NB4 (cell line): ENCODE measurements at regions not wholly inside any gene's neighbourhood (a gene's known extent, or its start where the extent isn't known, plus 50 kb on each side); places are given as distances from the start of the nearest gene placed in this dataset.

Source experiments
- CTCF ChIP-seq: IDR thresholded peaks from one replicate; pipeline ENCODE4 v1.5.1; 2012; ENCODE audit warnings: low read depth, low read length
- POLR2A ChIP-seq: IDR thresholded peaks from 2 replicates; pipeline ENCODE4 v1.6.1; 2011; ENCODE audit warnings: mild to moderate bottlenecking; ENCODE audit not compliant: insufficient read length; ENCODE audit errors: extremely low read depth

GRCh38 chr5:14061106-14061505 is 82.0 kb upstream of the TRIO start:
- no peak for TF ChIP-seq CTCF
- no peak for TF ChIP-seq POLR2A
